Endothelial cell of umbilical vein (primary cell): ENCODE measurements at regions not wholly inside any gene's neighbourhood (a gene's known extent, or its start where the extent isn't known, plus 50 kb on each side); places are given as distances from the start of the nearest gene placed in this dataset.

Source experiments
- BruUV-seq: library from RNA; stranded (reverse); fragments of 400-500 nt; replicated peaks from 2 replicates; lab custom pipeline; 2021; lab: Mats Ljungman, UMichigan
- CTCF ChIA-PET: fragments of 300-600, 350-600 bp; sonication (Branson Sonifier 250); formaldehyde crosslinking; loops from one replicate; lab custom pipeline; 2021; ENCODE audit warnings: antibody characterized with exemption, inconsistent platforms; lab: Charles Lee
- POLR2A ChIA-PET: fragments of 300-600, 350-600 bp; sonication (Branson Sonifier 250); formaldehyde crosslinking; loops from one replicate; lab custom pipeline; 2021; ENCODE audit warnings: antibody characterized with exemption, inconsistent platforms; lab: Charles Lee
- DNase-seq: peaks from one replicate; pipeline ENCODE4 v3.0.0-alpha.2; 2011; ENCODE audit warnings: low read depth, low spot score
- FAIRE-seq: peaks from 2 replicates; lab custom pipeline; 2011; peaks lifted over from hg19 to GRCh38; lab: Jason Lieb, UNC
- H2AFZ ChIP-seq: 2 replicates; pipeline ENCODE4 v1.6.0; 2012; ENCODE audit warnings: low read depth, low read length, control low read depth, inconsistent platforms
- H3K27ac ChIP-seq: 2 replicates; pipeline ENCODE4 v1.5.1; 2011; ENCODE audit warnings: low read depth, mild to moderate bottlenecking, control low read depth, low read length, moderate library complexity; ENCODE audit not compliant: insufficient read depth
- H3K27me3 ChIP-seq, 2 experiments: 2 replicates each; pipeline versions ENCODE4 v1.6.0 to v1.6.1; 2011; ENCODE audit warnings: low read length in 2 of 2, mixed read lengths in 1 of 2; ENCODE audit not compliant: control insufficient read depth in 2 of 2, insufficient read depth in 2 of 2
- H3K36me3 ChIP-seq, 2 experiments: 2 replicates in 1 of 2; 3 replicates in 1 of 2; pipeline ENCODE4 v1.5.1; 2011; ENCODE audit warnings: low read length in 2 of 2, mild to moderate bottlenecking in 1 of 2, moderate library complexity in 1 of 2; ENCODE audit not compliant: control insufficient read depth in 2 of 2, insufficient read depth in 2 of 2; ENCODE audit errors: extremely low read depth in 1 of 2
- H3K4me1 ChIP-seq: 3 replicates; pipeline ENCODE4 v1.5.1; 2011; ENCODE audit warnings: mild to moderate bottlenecking, low read length; ENCODE audit not compliant: control insufficient read depth, insufficient read depth; ENCODE audit errors: extremely low read depth
- H3K4me2 ChIP-seq: 2 replicates; pipeline ENCODE4 v1.6.1; 2011; ENCODE audit warnings: low read length, control low read depth, mixed read lengths; ENCODE audit not compliant: insufficient read depth
- H3K4me3 ChIP-seq, 3 experiments: fragments of 200-600 bp in 1 of 3; sonication (generic), shearing (Covaris generic) in 1 of 3; replicated peaks in 1 of 3; 2 replicates each; pipeline ENCODE4 v1.5.1; 2011 to 2016; ENCODE audit warnings: control low read depth in 3 of 3, low read length in 3 of 3, mild to moderate bottlenecking in 2 of 3, inconsistent platforms in 1 of 3, low read depth in 1 of 3, moderate library complexity in 1 of 3; ENCODE audit not compliant: insufficient read depth in 1 of 3
- H3K79me2 ChIP-seq: 2 replicates; pipeline ENCODE4 v1.6.0; 2012; ENCODE audit warnings: low read length, inconsistent platforms; ENCODE audit not compliant: control insufficient read depth, insufficient read depth
- H3K9ac ChIP-seq: replicated peaks from 2 replicates; pipeline ENCODE3; 2011; ENCODE audit warnings: low read length, control low read depth; ENCODE audit not compliant: insufficient read depth; ENCODE audit errors: extremely low read depth
- H3K9me1 ChIP-seq: replicated peaks from 3 replicates; pipeline ENCODE4 v1.6.0; 2011; ENCODE audit warnings: mild to moderate bottlenecking, low read length; ENCODE audit not compliant: control insufficient read depth, insufficient read depth; ENCODE audit errors: extremely low read depth
- H3K9me3 ChIP-seq: replicated peaks from 2 replicates; pipeline ENCODE4 v1.5.1; 2012; ENCODE audit warnings: low read length, inconsistent platforms; ENCODE audit not compliant: control insufficient read depth, insufficient read depth
- H4K20me1 ChIP-seq: replicated peaks from 2 replicates; pipeline ENCODE3; 2011; ENCODE audit warnings: mild to moderate bottlenecking, low read length; ENCODE audit not compliant: control insufficient read depth, insufficient read depth; ENCODE audit errors: extremely low read depth
- CTCF ChIP-seq, 2 donors: IDR thresholded peaks; 1 replicate in 1 of 2; 2 replicates in 1 of 2; pipeline ENCODE4 v1.5.1; 2011; ENCODE audit warnings: low read length in 2 of 2, mild to moderate bottlenecking in 2 of 2, moderate library complexity in 2 of 2, control low read depth in 1 of 2, inconsistent platforms in 1 of 2, low read depth in 1 of 2; ENCODE audit not compliant: insufficient read depth in 1 of 2; ENCODE audit errors: extremely low read depth in 1 of 2
- EZH2 ChIP-seq: IDR thresholded peaks from 2 replicates; pipeline ENCODE4 v1.6.1; 2012; ENCODE audit warnings: borderline replicate concordance, low read depth, mild to moderate bottlenecking, moderate library complexity, low read length, inconsistent platforms; ENCODE audit not compliant: severe bottlenecking
- FOS ChIP-seq: IDR thresholded peaks from 2 replicates; pipeline ENCODE4 v1.6.1; 2011; ENCODE audit warnings: mild to moderate bottlenecking, low read length, moderate library complexity, borderline replicate concordance; ENCODE audit not compliant: insufficient read depth
- GATA2 ChIP-seq: IDR thresholded peaks from 2 replicates; pipeline ENCODE4 v1.7.0; 2011; ENCODE audit warnings: low read depth, mild to moderate bottlenecking, moderate library complexity, mixed read lengths, low read length; ENCODE audit not compliant: insufficient read length, insufficient read depth
- JUN ChIP-seq: IDR thresholded peaks from 2 replicates; pipeline ENCODE4 v1.6.1; 2011; ENCODE audit warnings: borderline replicate concordance, low read depth; ENCODE audit not compliant: insufficient read length, insufficient read depth
- MAX ChIP-seq: IDR thresholded peaks from 2 replicates; pipeline ENCODE4 v1.6.1; 2011; ENCODE audit not compliant: insufficient read depth, insufficient read length
- MYC ChIP-seq: IDR thresholded peaks from one replicate; pipeline ENCODE4 v1.6.1; 2011; ENCODE audit warnings: mild to moderate bottlenecking, low read depth, low read length
- POLR2A ChIP-seq: IDR thresholded peaks from 2 replicates; pipeline ENCODE4 v1.6.1; 2012; ENCODE audit warnings: low read depth, mild to moderate bottlenecking, control low read depth, low read length
- POLR2AphosphoS5 ChIP-seq: IDR thresholded peaks from 2 replicates; pipeline ENCODE4 v1.6.1; 2012; ENCODE audit warnings: low read depth, mild to moderate bottlenecking, control low read depth, low read length, moderate library complexity; ENCODE audit not compliant: insufficient read depth
- dilution Hi-C: fragments of 300-500 bp; cut with MboI; formaldehyde crosslinking; loops from one replicate; pipeline ENCODE4 v1.15.0; 2019; ENCODE audit warnings: low sequenced_read_pairs; ENCODE audit not compliant: extremely low pct_ligation_motif_present
- intact Hi-C: fragments of 100-400 bp; cut with micrococcal nuclease; formaldehyde crosslinking; loops from one replicate; pipeline ENCODE4 v1.10.0; 2022

- no peaks in the 10 kb centered on the region for H3K4me1 ChIP-seq
- ChIA-PET CTCF (interaction anchor here (1.0 kb wide), 1 partner anchor 10 kb away, joined by 3 read pairs; no protein-coding TSS in a partner anchor), POLR2A (interaction anchor here (0.7 kb wide), 1 partner anchor 105 kb away, joined by 4 read pairs; no protein-coding TSS in a partner anchor)
- FAIRE-seq (no peak), DNase-seq (no peak)
- no peaks in the 10 kb centered on the region for H3K36me3 ChIP-seq
- TF ChIP-seq JUN: no peak
- TF ChIP-seq FOS: no peak
- no peak for TF ChIP-seq EZH2
- no peak for TF ChIP-seq POLR2A
- TF ChIP-seq MYC: no peak
- no peak for TF ChIP-seq GATA2
- TF ChIP-seq MAX: no peak
- TF ChIP-seq POLR2AphosphoS5: no peak
- TF ChIP-seq CTCF (IDR thresholded peaks at IDR 0.05; ENCODE audit: extremely low read depth in 1 of 2, insufficient read depth in 1 of 2, low read depth in 1 of 2, low read length in 2 of 2): no peak
- no peak overlapping the region for H3K9ac ChIP-seq
- no peak overlapping the region for H3K4me2 ChIP-seq
- no peak overlapping the region for H3K4me3 ChIP-seq
- dilution Hi-C loops: no loop called here
- H3K9me3 ChIP-seq: no peaks in the 10 kb centered on the region
- no peaks in the 10 kb centered on the region for H3K27me3 ChIP-seq
- H3K9me1 ChIP-seq: no peaks in the 10 kb centered on the region
- no peaks in the 10 kb centered on the region for H3K79me2 ChIP-seq
- H4K20me1 ChIP-seq: no peaks in the 10 kb centered on the region
- no peak overlapping the region for H2AFZ ChIP-seq
- H3K27ac ChIP-seq: no peak overlapping the region
- intact Hi-C loops: no loop called here
- no TSS peak for BruUV-seq
Observed at GRCh38 chr12:98295681-98296080, 219.7 kb upstream of the TMPO start.
